Parathyroid adenoma (tissue), 2 donors: ENCODE measurements at regions not wholly inside any gene's neighbourhood (a gene's known extent, or its start where the extent isn't known, plus 50 kb on each side); places are given as distances from the start of the nearest gene placed in this dataset.

Experiments
- H2AFZ ChIP-seq: fragments of 300-600 bp; sonication (generic); one replicate; pipeline ENCODE4 v1.7.0; 2017; ENCODE audit warnings: antibody characterized with exemption, mild to moderate bottlenecking
- H3K27ac ChIP-seq: fragments of 300-600 bp; sonication (generic); one replicate; pipeline ENCODE4 v1.7.0; 2017
- H3K27me3 ChIP-seq: fragments of 300-600 bp; sonication (generic); one replicate; pipeline ENCODE4 v1.7.0; 2017; ENCODE audit warnings: low read length; ENCODE audit not compliant: control insufficient read depth, insufficient read depth
- H3K36me3 ChIP-seq: fragments of 300-600 bp; sonication (generic); one replicate; pipeline ENCODE4 v1.7.0; 2017; ENCODE audit warnings: low read length; ENCODE audit not compliant: control insufficient read depth, insufficient read depth
- H3K4me1 ChIP-seq: fragments of 300-600 bp; sonication (generic); one replicate; pipeline ENCODE4 v1.7.0; 2017; ENCODE audit warnings: control low read depth
- H3K4me2 ChIP-seq: fragments of 300-600 bp; sonication (generic); one replicate; pipeline ENCODE4 v1.7.0; 2017; ENCODE audit warnings: low read length
- H3K4me3 ChIP-seq: fragments of 300-600 bp; sonication (generic); one replicate; pipeline ENCODE4 v1.7.0; 2017; ENCODE audit warnings: low read depth, low read length
- H3K79me2 ChIP-seq: fragments of 300-600 bp; sonication (generic); one replicate; pipeline ENCODE4 v1.7.0; 2017; ENCODE audit warnings: control low read depth
- H3K9ac ChIP-seq: fragments of 300-600 bp; sonication (generic); one replicate; pipeline ENCODE4 v1.7.0; 2017; ENCODE audit warnings: mild to moderate bottlenecking
- H3K9me3 ChIP-seq: fragments of 300-600 bp; sonication (generic); one replicate; pipeline ENCODE4 v1.7.0; 2017; ENCODE audit warnings: low read length; ENCODE audit not compliant: control insufficient read depth
- TF ChIP-seq, protein P1 (sequence below): fragments of 300-600 bp; sonication (generic); IDR thresholded peaks from one replicate; pipeline ENCODE4 v1.7.0; 2017; ENCODE audit warnings: antibody characterized with exemption, mild to moderate bottlenecking
- donor health status: primary hyperparathyroidism.

DNA sequence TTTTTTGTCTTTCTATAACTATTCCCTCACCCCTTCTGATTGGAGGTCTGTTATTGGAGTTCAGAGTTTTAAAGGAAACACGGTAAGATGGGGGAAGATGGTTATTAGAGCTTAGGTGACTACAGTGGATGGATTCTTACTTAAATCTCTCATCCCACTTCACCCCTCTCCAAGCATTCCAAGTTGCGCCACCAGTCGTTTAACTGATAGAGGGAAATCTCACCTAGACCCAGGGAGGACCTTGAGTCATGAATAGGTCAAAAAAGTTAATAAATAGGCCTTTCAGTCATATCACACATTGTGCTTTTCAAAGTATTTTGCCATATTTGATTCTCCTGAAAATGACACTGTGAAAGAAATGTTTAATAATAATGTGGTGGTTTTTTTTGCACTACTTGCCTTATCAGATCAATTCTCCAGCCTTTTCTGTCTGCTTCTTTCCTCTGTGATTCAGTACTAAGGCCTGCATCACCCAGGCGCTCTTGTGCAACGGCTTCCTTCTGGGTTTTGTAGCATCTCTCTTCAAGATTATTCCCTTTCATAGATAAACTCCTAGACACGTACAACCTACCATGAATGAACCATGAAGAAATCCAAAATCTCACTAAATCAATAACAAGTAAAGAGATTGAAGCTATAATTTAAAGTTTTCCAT lies 100.4 kb upstream of the TGFBR2 start:
- Histone ChIP-seq H3K9me3 (no peaks in the 10 kb centered on the region), H3K27ac (no peak overlapping the region), H3K27me3 (no peaks in the 10 kb centered on the region), H3K4me1 (no peaks in the 10 kb centered on the region), H2AFZ (no peak overlapping the region), H3K9ac (no peak overlapping the region), H3K4me2 (no peak overlapping the region), H3K4me3 (no peak overlapping the region), H3K79me2 (no peaks in the 10 kb centered on the region), H3K36me3 (no peaks in the 10 kb centered on the region)
- TF ChIP-seq, protein P1, sequence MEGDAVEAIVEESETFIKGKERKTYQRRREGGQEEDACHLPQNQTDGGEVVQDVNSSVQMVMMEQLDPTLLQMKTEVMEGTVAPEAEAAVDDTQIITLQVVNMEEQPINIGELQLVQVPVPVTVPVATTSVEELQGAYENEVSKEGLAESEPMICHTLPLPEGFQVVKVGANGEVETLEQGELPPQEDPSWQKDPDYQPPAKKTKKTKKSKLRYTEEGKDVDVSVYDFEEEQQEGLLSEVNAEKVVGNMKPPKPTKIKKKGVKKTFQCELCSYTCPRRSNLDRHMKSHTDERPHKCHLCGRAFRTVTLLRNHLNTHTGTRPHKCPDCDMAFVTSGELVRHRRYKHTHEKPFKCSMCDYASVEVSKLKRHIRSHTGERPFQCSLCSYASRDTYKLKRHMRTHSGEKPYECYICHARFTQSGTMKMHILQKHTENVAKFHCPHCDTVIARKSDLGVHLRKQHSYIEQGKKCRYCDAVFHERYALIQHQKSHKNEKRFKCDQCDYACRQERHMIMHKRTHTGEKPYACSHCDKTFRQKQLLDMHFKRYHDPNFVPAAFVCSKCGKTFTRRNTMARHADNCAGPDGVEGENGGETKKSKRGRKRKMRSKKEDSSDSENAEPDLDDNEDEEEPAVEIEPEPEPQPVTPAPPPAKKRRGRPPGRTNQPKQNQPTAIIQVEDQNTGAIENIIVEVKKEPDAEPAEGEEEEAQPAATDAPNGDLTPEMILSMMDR: no peak

DNA sequence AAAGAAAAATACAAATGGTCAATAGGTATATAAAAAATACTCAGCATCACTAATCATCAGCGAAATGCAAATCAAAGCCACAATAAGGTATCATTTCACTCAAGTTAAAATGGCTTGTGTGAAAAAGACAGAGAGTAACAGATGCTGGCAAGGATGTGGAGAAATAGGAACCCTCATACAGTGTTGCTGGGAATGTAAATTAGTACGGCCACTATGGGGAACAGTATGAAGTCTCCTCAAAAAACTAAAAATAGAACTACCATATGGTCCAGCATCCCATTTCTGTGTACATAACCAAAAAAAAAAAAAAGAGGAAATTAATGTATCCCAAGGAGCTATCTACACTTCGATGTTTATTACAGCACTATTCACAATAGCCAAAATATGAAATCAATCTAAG lies 98.1 kb upstream of the TGFBR2 start:
- Histone ChIP-seq H3K79me2 (no peaks in the 10 kb centered on the region), H3K4me3 (no peak overlapping the region), H3K4me2 (no peak overlapping the region), H3K27me3 (no peaks in the 10 kb centered on the region), H3K4me1 (no peaks in the 10 kb centered on the region), H3K36me3 (no peaks in the 10 kb centered on the region), H2AFZ (no peak overlapping the region), H3K9ac (no peak overlapping the region), H3K27ac (no peak overlapping the region), H3K9me3 (no peaks in the 10 kb centered on the region)
- TF ChIP-seq, protein P1: no peak

DNA sequence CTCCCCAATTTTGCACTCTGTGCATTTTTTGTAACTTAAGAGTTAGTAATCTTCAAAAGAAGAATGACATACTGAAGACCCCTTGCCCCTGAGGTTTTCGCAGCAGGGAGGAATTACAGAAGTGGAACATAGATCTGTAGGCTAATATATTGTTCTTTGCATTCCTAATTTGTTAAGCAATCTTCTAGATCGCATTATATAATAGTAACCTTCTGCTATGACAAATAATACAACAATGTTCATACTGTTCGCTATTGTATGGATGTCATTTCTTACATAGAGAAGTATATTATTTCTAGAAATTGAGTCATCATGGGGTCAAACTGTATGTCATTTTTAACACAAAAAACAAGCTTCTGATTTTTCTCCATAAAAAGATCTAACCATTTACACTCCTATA lies 95.8 kb upstream of the TGFBR2 start:
- no peaks in the 10 kb centered on the region for H3K9me3 ChIP-seq
- H2AFZ ChIP-seq: no peak overlapping the region
- no peaks in the 10 kb centered on the region for H3K4me1 ChIP-seq
- no peaks in the 10 kb centered on the region for H3K36me3 ChIP-seq
- H3K27ac ChIP-seq: no peak overlapping the region
- H3K79me2 ChIP-seq: no peaks in the 10 kb centered on the region
- no peak overlapping the region for H3K4me3 ChIP-seq
- H3K9ac ChIP-seq: no peak overlapping the region
- no peaks in the 10 kb centered on the region for H3K27me3 ChIP-seq
- TF ChIP-seq, protein P1: no peak
- no peak overlapping the region for H3K4me2 ChIP-seq

DNA sequence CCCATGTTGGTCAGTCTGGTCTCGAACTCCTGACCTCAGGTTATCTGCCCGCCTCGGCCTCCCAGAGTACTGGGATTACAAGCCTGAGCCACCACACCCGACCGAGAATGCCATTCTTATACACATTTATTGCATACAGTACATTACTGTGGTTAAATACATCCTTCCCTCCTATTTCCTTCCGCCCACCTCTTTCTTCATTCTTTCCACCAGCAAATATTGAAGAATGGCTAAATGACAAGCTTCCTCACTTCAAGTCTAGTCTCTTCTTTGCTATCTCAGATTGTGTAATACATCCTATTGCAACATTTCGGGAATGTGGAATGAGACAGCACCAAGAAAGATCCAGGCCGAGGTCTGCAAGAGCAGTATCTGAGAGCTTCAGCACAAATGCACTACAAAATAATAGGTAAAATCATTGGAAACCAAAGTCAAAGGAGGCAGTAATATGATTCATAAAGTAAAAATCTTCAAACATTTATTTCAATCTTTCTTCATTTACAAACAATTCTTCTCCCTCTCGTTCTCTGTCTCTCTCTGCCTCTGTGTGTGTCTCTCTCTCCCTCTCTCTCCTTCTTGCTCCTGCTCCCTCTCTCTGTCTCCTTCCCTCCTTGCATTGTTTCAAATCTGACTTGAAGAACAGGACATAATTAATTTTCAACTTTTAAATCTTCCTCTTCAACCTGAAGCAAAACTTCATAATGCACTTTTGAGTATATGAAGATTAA lies 94.7 kb upstream of the TGFBR2 start:
- Histone ChIP-seq H3K79me2 (no peaks in the 10 kb centered on the region), H3K36me3 (no peaks in the 10 kb centered on the region), H3K4me3 (no peak overlapping the region), H3K27ac (no peak overlapping the region), H2AFZ (no peak overlapping the region), H3K27me3 (no peaks in the 10 kb centered on the region), H3K9ac (no peak overlapping the region), H3K9me3 (no peaks in the 10 kb centered on the region), H3K4me2 (no peak overlapping the region), H3K4me1 (no peaks in the 10 kb centered on the region)
- TF ChIP-seq, protein P1: no peak

DNA sequence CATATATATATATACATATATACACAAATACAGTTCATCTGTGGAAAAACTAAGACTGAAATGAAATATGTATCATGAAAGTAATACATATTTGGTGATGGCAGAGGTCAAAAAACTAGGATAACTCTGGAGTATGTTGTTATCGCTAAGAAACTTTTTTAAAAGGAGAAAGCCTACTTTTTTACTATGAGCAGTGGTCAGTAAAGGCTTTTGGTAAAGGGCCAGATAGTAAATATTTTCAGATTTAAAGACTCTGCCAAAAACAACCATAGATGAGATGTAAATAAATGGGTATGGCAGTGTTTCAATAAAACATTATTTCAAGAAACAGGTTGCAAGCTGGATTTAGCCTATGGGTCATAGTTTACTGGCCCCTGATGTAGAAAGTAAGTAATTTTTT lies 93.8 kb upstream of the TGFBR2 start:
- Histone ChIP-seq H3K79me2 (no peaks in the 10 kb centered on the region), H3K9me3 (no peaks in the 10 kb centered on the region), H3K9ac (no peak overlapping the region), H3K36me3 (no peaks in the 10 kb centered on the region), H3K4me1 (no peaks in the 10 kb centered on the region), H2AFZ (no peak overlapping the region), H3K4me2 (no peak overlapping the region), H3K27me3 (no peaks in the 10 kb centered on the region), H3K4me3 (no peak overlapping the region), H3K27ac (no peak overlapping the region)
- TF ChIP-seq, protein P1: no peak
